ENCODE measurements at regions not wholly inside any gene's neighbourhood (a gene's known extent, or its start where the extent isn't known, plus 50 kb on each side); places are given as distances from the start of the nearest gene placed in this dataset.

GRCh38 chr20:58106143-58106750 is 122.2 kb downstream of the ANKRD60 start:
- TF ChIP-seq CTCF (IDR thresholded peaks at IDR 0.05; ENCODE audit: insufficient read depth, low read length), result no peak
- no peak for TF ChIP-seq POLR2AphosphoS5 (IDR thresholded peaks at IDR 0.05; ENCODE audit: low read depth)
- no peak for TF ChIP-seq REST (IDR thresholded peaks at IDR 0.05; ENCODE audit: insufficient replicate concordance, low read depth)
- no peak for TF ChIP-seq GABPA (IDR thresholded peaks at IDR 0.05; ENCODE audit: low read depth)
